OCI-LY7 (cell line): ENCODE measurements at regions not wholly inside any gene's neighbourhood (a gene's known extent, or its start where the extent isn't known, plus 50 kb on each side); places are given as distances from the start of the nearest gene placed in this dataset.

ENCODE experiments used
- BruUV-seq: library from RNA; stranded (reverse); fragments of 400-500 nt; replicated peaks from 2 replicates; lab custom pipeline; 2021; lab: Mats Ljungman, UMichigan
- CTCF ChIA-PET: fragments of 300-600 bp; sonication (Branson Sonifier 250); formaldehyde crosslinking; loops from one replicate; lab custom pipeline; 2022; ENCODE audit warnings: antibody characterized with exemption; ENCODE audit not compliant: unreplicated experiment; lab: Charles Lee
- POLR2A ChIA-PET: fragments of 300-600 bp; sonication (Branson Sonifier 250); formaldehyde crosslinking; loops from one replicate; lab custom pipeline; 2022; ENCODE audit warnings: antibody characterized with exemption; lab: Charles Lee
- DNase-seq: peaks from one replicate; pipeline ENCODE4 v3.0.0-alpha.2; 2015; ENCODE audit warnings: low spot score
- H2AFZ ChIP-seq: fragments of 200-600 bp; sonication (generic), shearing (Covaris generic); 2 replicates; pipeline ENCODE4 v1.6.1; 2014; ENCODE audit warnings: mild to moderate bottlenecking, antibody characterized with exemption, low read length, moderate library complexity
- H3K27ac ChIP-seq: fragments of 200-600 bp; sonication (generic); 2 replicates; pipeline ENCODE4 v1.5.1; 2014; ENCODE audit warnings: mixed run types, low read depth, mild to moderate bottlenecking, moderate library complexity, low read length, inconsistent platforms; ENCODE audit not compliant: poor library complexity, severe bottlenecking
- H3K36me3 ChIP-seq: fragments of 200-600 bp; sonication (generic); 2 replicates; pipeline ENCODE4 v1.6.1; 2014; ENCODE audit warnings: mild to moderate bottlenecking, antibody characterized with exemption, low read length, moderate library complexity, mixed read lengths; ENCODE audit not compliant: insufficient read depth
- H3K4me1 ChIP-seq: fragments of 200-600 bp; sonication (generic); 2 replicates; pipeline ENCODE4 v1.5.1; 2014; ENCODE audit warnings: mild to moderate bottlenecking, low read length; ENCODE audit not compliant: insufficient read depth, poor library complexity, severe bottlenecking
- H3K4me2 ChIP-seq: fragments of 200-600 bp; sonication (generic); 2 replicates; pipeline ENCODE4 v1.6.1; 2014; ENCODE audit warnings: mild to moderate bottlenecking, low read length
- H3K4me3 ChIP-seq: fragments of 200-600 bp; sonication (generic); 2 replicates; pipeline ENCODE4 v1.5.1; 2014; ENCODE audit warnings: mild to moderate bottlenecking, low read depth, low read length; ENCODE audit not compliant: poor library complexity, severe bottlenecking
- H3K79me2 ChIP-seq: fragments of 200-600 bp; sonication (generic); 2 replicates; pipeline ENCODE4 v1.6.1; 2016; ENCODE audit warnings: low read depth, mild to moderate bottlenecking, low read length, moderate library complexity, mixed read lengths; ENCODE audit not compliant: insufficient read depth
- H3K9me2 ChIP-seq: fragments of 200-600 bp; sonication (generic); 2 replicates; pipeline ENCODE4 v1.6.1; 2016; ENCODE audit warnings: mild to moderate bottlenecking, low read length, mixed read lengths; ENCODE audit not compliant: insufficient read depth
- H3K9me3 ChIP-seq: fragments of 200-600 bp; sonication (generic); 2 replicates; pipeline ENCODE4 v1.6.1; 2014; ENCODE audit warnings: mild to moderate bottlenecking, mixed run types, low read length, mixed read lengths
- H4K20me1 ChIP-seq: fragments of 200-600 bp; sonication (generic); 2 replicates; pipeline ENCODE4 v1.6.1; 2014; ENCODE audit warnings: mild to moderate bottlenecking, antibody characterized with exemption, low read length, moderate library complexity, mixed read lengths; ENCODE audit not compliant: insufficient read depth
- EZH2phosphoT487 ChIP-seq: fragments of 200-600 bp; sonication (generic); IDR thresholded peaks from 2 replicates; pipeline ENCODE4 v1.6.1; 2018; ENCODE audit warnings: low read depth, borderline replicate concordance, mild to moderate bottlenecking, mixed run types, antibody characterized with exemption, low read length, moderate library complexity, mixed read lengths
- intact Hi-C: fragments of 100-400 bp; cut with micrococcal nuclease; formaldehyde crosslinking; loops from one replicate; pipeline ENCODE4 v1.10.0; 2022; ENCODE audit not compliant: unreplicated experiment
- TF ChIP-seq, protein P1 (sequence below): fragments of 200-600 bp; sonication (generic); conservative IDR thresholded peaks from 2 replicates; pipeline ENCODE4 v1.5.1; 2014; ENCODE audit warnings: mild to moderate bottlenecking, antibody characterized with exemption, low read length, moderate library complexity, mixed read lengths

DNA sequence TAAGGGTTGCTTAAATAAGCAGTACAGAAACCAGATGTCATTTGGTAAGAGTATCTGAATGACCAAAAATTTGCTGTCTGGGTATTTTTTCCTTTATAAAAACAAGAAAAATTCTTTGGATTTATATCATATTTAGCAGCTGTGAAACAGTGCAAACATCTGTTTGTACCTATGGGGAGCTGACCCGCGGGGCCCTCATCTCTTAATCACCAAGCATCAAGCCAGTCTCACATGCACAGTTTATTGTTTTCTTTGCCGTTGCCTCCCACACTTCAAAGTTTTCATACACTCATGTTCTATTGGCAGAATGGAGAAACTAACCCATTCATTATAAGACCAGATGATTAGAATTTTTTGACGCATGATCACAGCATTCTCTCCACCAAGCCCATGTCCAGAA is 142.2 kb downstream of the BMP4 start:
- TF ChIP-seq EZH2phosphoT487 = no peak
- TF ChIP-seq, protein P1, sequence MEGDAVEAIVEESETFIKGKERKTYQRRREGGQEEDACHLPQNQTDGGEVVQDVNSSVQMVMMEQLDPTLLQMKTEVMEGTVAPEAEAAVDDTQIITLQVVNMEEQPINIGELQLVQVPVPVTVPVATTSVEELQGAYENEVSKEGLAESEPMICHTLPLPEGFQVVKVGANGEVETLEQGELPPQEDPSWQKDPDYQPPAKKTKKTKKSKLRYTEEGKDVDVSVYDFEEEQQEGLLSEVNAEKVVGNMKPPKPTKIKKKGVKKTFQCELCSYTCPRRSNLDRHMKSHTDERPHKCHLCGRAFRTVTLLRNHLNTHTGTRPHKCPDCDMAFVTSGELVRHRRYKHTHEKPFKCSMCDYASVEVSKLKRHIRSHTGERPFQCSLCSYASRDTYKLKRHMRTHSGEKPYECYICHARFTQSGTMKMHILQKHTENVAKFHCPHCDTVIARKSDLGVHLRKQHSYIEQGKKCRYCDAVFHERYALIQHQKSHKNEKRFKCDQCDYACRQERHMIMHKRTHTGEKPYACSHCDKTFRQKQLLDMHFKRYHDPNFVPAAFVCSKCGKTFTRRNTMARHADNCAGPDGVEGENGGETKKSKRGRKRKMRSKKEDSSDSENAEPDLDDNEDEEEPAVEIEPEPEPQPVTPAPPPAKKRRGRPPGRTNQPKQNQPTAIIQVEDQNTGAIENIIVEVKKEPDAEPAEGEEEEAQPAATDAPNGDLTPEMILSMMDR = no peak
- Histone ChIP-seq H3K36me3 (no peaks in the 10 kb centered on the region), H3K79me2 (no peaks in the 10 kb centered on the region), H3K4me2 (no peak overlapping the region), H3K9me2 (no peaks in the 10 kb centered on the region), H2AFZ (no peak overlapping the region), H3K9me3 (no peaks in the 10 kb centered on the region), H3K4me1 (no peaks in the 10 kb centered on the region), H3K27ac (no peak overlapping the region), H3K4me3 (no peak overlapping the region), H4K20me1 (no peaks in the 10 kb centered on the region)
- DNase-seq = no peak
- POLR2A ChIA-PET = no interaction called here
- CTCF ChIA-PET = no interaction called here
- intact Hi-C loops = no loop called here
- BruUV-seq = no TSS peak

DNA sequence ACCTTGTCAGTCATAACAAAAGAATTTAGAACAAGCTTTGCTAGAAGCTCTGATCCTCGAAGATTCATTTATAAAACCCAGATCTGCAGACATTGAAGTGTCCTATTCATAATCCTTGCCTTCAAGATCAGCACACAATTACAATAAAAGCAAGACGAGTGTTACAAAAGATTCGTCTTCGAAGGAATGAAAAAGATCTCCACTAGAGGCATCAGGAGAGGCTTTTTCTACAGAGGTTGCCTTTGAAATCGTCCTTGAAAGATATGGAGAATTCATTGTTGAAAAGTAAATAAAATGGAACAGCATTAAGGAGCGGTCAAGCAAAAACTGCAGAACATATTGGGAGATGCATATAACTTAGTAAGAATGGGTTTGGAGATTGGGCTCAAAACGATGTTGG is 146.4 kb downstream of the BMP4 start:
- Histone ChIP-seq H3K9me2 (no peaks in the 10 kb centered on the region), H3K4me3 (no peak overlapping the region), H3K4me2 (no peak overlapping the region), H3K4me1 (no peaks in the 10 kb centered on the region), H3K36me3 (no peaks in the 10 kb centered on the region), H3K27ac (no peak overlapping the region), H4K20me1 (no peaks in the 10 kb centered on the region), H3K79me2 (no peaks in the 10 kb centered on the region), H3K9me3 (no peaks in the 10 kb centered on the region), H2AFZ (no peak overlapping the region)
- ChIA-PET POLR2A (no interaction called here), CTCF (no interaction called here)
- intact Hi-C loops = no loop called here
- TF ChIP-seq EZH2phosphoT487 = no peak
- TF ChIP-seq, protein P1 = no peak
- BruUV-seq = no TSS peak
- no peak for DNase-seq

DNA sequence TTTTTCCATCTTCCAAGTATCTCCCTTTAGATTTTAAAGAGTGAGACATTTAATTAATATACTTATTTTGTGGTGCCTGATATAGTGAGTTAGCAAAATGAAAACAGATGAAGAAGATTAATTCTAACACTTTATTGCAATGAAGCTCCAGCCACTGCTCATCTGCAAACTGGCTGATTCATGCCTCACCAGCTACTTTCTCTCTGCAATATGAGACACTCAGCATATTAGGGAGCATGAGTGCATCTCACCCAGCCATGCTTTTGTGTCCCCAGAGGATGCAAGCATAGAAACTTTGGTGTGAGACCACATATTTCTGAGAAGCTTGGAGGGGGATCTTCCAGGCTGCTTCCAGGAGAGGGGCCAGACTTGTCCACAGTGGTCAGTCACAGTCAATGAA is 148.6 kb downstream of the BMP4 start:
- no peaks in the 10 kb centered on the region for H3K36me3 ChIP-seq
- no peak for DNase-seq
- H3K4me2 ChIP-seq = no peak overlapping the region
- ChIA-PET CTCF (no interaction called here), POLR2A (no interaction called here)
- H2AFZ ChIP-seq = no peak overlapping the region
- H4K20me1 ChIP-seq = no peaks in the 10 kb centered on the region
- TF ChIP-seq EZH2phosphoT487 = no peak
- TF ChIP-seq, protein P1 = no peak
- H3K79me2 ChIP-seq = no peaks in the 10 kb centered on the region
- H3K4me1 ChIP-seq = no peaks in the 10 kb centered on the region
- H3K4me3 ChIP-seq = no peak overlapping the region
- no TSS peak for BruUV-seq
- H3K9me3 ChIP-seq = no peaks in the 10 kb centered on the region
- no peaks in the 10 kb centered on the region for H3K9me2 ChIP-seq
- intact Hi-C loops = no loop called here
- no peak overlapping the region for H3K27ac ChIP-seq
